KBM-7 (cell line): ENCODE measurements at regions not wholly inside any gene's neighbourhood (a gene's known extent, or its start where the extent isn't known, plus 50 kb on each side); places are given as distances from the start of the nearest gene placed in this dataset.
"Not testable (repeated sequence)": the region's sequence is repeated elsewhere in the genome, so short reads cannot be mapped to it uniquely, and the experiment has no call there.

Source experiments
- DNase-seq: peaks from one replicate; pipeline ENCODE4 v3.0.0-alpha.2; 2015
- in situ Hi-C: fragments of 300-500 bp; cut with MboI; formaldehyde crosslinking; loops from 2 replicates; pipeline ENCODE4 v1.14.3; 2020; ENCODE audit warnings: low sequenced_read_pairs, low pct_unique_long_range_greater_than_20kb, mixed read lengths

- DNase-seq, in situ Hi-C loops: not testable (repeated sequence)
Observed at GRCh38 chr21:9813894-9814814, 707.2 kb upstream of the TPTE start.

GRCh38 chr21:9815181-9815789, 706.1 kb upstream of the TPTE start:
- in situ Hi-C loops, DNase-seq: not testable (repeated sequence)

GRCh38 chr21:9816734-9817334, 704.5 kb upstream of the TPTE start:
- DNase-seq, in situ Hi-C loops: not testable (repeated sequence)

- in situ Hi-C loops: not testable (repeated sequence)
Observed at GRCh38 chr21:9817841-9818441, 703.4 kb upstream of the TPTE start.

GRCh38 chr21:9819549-9820192, 701.7 kb upstream of the TPTE start:
- DNase-seq, in situ Hi-C loops: not testable (repeated sequence)

More at GRCh38 chr21:9817841-9818441, 703.4 kb upstream of the TPTE start:
- DNase-seq: not testable (repeated sequence)

GRCh38 chr21:9820579-9820978, 700.8 kb upstream of the TPTE start:
- DNase-seq, in situ Hi-C loops: not testable (repeated sequence)

GRCh38 chr21:9821472-9821871, 699.9 kb upstream of the TPTE start:
- DNase-seq, in situ Hi-C loops: not testable (repeated sequence)

- DNase-seq, in situ Hi-C loops: not testable (repeated sequence)
Observed at GRCh38 chr21:9822093-9822820, 699.1 kb upstream of the TPTE start.

- in situ Hi-C loops: not testable (repeated sequence)
Observed at GRCh38 chr21:9823197-9824157, 697.9 kb upstream of the TPTE start.

GRCh38 chr21:9830801-9831200, 690.6 kb upstream of the TPTE start:
- in situ Hi-C loops, DNase-seq: not testable (repeated sequence)

More at GRCh38 chr21:9823197-9824157, 697.9 kb upstream of the TPTE start:
- DNase-seq: not testable (repeated sequence)

- in situ Hi-C loops: not testable (repeated sequence)
Observed at GRCh38 chr21:9832751-9833150, 688.6 kb upstream of the TPTE start.

GRCh38 chr21:9836547-9836946, 684.8 kb upstream of the TPTE start:
- DNase-seq: not testable (repeated sequence)

More at GRCh38 chr21:9832751-9833150, 688.6 kb upstream of the TPTE start:
- DNase-seq: not testable (repeated sequence)

GRCh38 chr21:9837001-9837400, 684.4 kb upstream of the TPTE start:
- DNase-seq, in situ Hi-C loops: not testable (repeated sequence)

More at GRCh38 chr21:9836547-9836946, 684.8 kb upstream of the TPTE start:
- in situ Hi-C loops: not testable (repeated sequence)

GRCh38 chr21:9837526-9837925, 683.9 kb upstream of the TPTE start:
- DNase-seq, in situ Hi-C loops: not testable (repeated sequence)

GRCh38 chr21:9837946-9838737, 683.2 kb upstream of the TPTE start:
- in situ Hi-C loops: no loop called here
- no peak for DNase-seq
